SK-N-SH (cell line): ENCODE measurements at regions not wholly inside any gene's neighbourhood (a gene's known extent, or its start where the extent isn't known, plus 50 kb on each side); places are given as distances from the start of the nearest gene placed in this dataset.

Experiments
- CTCF ChIA-PET: fragments of 300-600, 350-600 bp; formaldehyde crosslinking; extraction: SDS; loops from one replicate; lab custom pipeline; 2021; lab: Yijun Ruan, JAX
- POLR2A ChIA-PET: fragments of 350-600 bp; sonication (Branson Sonifier 250); formaldehyde crosslinking; extraction: SDS; loops from one replicate; lab custom pipeline; 2020; ENCODE audit warnings: antibody characterized with exemption, inconsistent platforms; lab: Yijun Ruan, JAX
- DNase-seq: peaks from one replicate; pipeline ENCODE4 v3.0.0; 2012
- H2AFZ ChIP-seq: fragments of 200-600 bp; sonication (generic); 2 replicates; pipeline ENCODE4 v1.8.1; 2016; ENCODE audit warnings: antibody characterized with exemption, mild to moderate bottlenecking, low read depth
- H3F3A ChIP-seq: fragments of 200-600 bp; sonication (generic); replicated peaks from 2 replicates; pipeline ENCODE3; 2016; ENCODE audit warnings: antibody characterized with exemption, mild to moderate bottlenecking; ENCODE audit not compliant: insufficient read depth
- H3K27ac ChIP-seq, 2 experiments: fragments of 200-500 bp in 1 of 2; fragments of 200-600 bp in 1 of 2; sonication (Bioruptor generic) in 1 of 2; sonication (generic), shearing (Covaris generic) in 1 of 2; 2 replicates each; pipeline versions ENCODE4 v1.5.1 to v1.6.1; 2014 to 2016; ENCODE audit warnings: low read depth in 2 of 2, inconsistent platforms in 1 of 2, low read length in 1 of 2, mild to moderate bottlenecking in 1 of 2, mixed read lengths in 1 of 2
- H3K27me3 ChIP-seq: fragments of 200-600 bp; sonication (generic), shearing (Covaris generic); 2 replicates; pipeline ENCODE4 v1.6.1; 2016; ENCODE audit warnings: mixed run types; ENCODE audit not compliant: insufficient read depth
- H3K36me3 ChIP-seq, 2 experiments: fragments of 200-500 bp in 1 of 2; fragments of 200-600 bp in 1 of 2; sonication (Bioruptor generic) in 1 of 2; sonication (generic) in 1 of 2; replicated peaks in 1 of 2; 2 replicates each; pipeline versions ENCODE3 to v1.5.1; 2014 to 2016; ENCODE audit warnings: low read length in 1 of 2, mild to moderate bottlenecking in 1 of 2; ENCODE audit not compliant: insufficient read depth in 2 of 2, control insufficient read depth in 1 of 2
- H3K4me1 ChIP-seq, 2 experiments: fragments of 200-500 bp in 1 of 2; fragments of 200-600 bp in 1 of 2; sonication (Bioruptor generic) in 1 of 2; sonication (generic), shearing (Covaris generic) in 1 of 2; 2 replicates each; pipeline versions ENCODE4 v1.5.1 to v1.6.1; 2014 to 2016; ENCODE audit warnings: low read depth in 1 of 2, low read length in 1 of 2, mixed run types in 1 of 2; ENCODE audit not compliant: insufficient read depth in 2 of 2, control insufficient read depth in 1 of 2
- H3K4me2 ChIP-seq: fragments of 200-600 bp; sonication (generic), shearing (Covaris generic); 2 replicates; pipeline ENCODE4 v1.6.1; 2017; ENCODE audit warnings: mixed run types
- H3K4me3 ChIP-seq, 2 experiments: fragments of 200-500 bp in 1 of 2; fragments of 200-600 bp in 1 of 2; sonication (Bioruptor generic) in 1 of 2; sonication (generic), shearing (Covaris generic) in 1 of 2; 2 replicates each; pipeline versions ENCODE4 v1.5.1 to v1.8.1; 2014 to 2016; ENCODE audit warnings: low read depth in 2 of 2, inconsistent platforms in 1 of 2, low read length in 1 of 2, mild to moderate bottlenecking in 1 of 2, mixed read lengths in 1 of 2, moderate library complexity in 1 of 2
- H3K79me2 ChIP-seq: fragments of 200-600 bp; sonication (generic); 2 replicates; pipeline ENCODE4 v1.8.1; 2017; ENCODE audit warnings: mild to moderate bottlenecking; ENCODE audit not compliant: insufficient read depth
- H3K9ac ChIP-seq: fragments of 200-600 bp; sonication (generic); 2 replicates; pipeline ENCODE4 v1.6.1; 2017; ENCODE audit warnings: mixed run types
- H3K9me2 ChIP-seq: fragments of 200-600 bp; sonication (generic); 2 replicates; pipeline ENCODE4 v1.6.1; 2017; ENCODE audit warnings: mixed run types
- H3K9me3 ChIP-seq: fragments of 200-600 bp; sonication (generic); 2 replicates; pipeline ENCODE4 v1.6.1; 2017; ENCODE audit warnings: mixed run types, mild to moderate bottlenecking, moderate library complexity
- H4K20me1 ChIP-seq: fragments of 200-600 bp; sonication (generic); 2 replicates; pipeline ENCODE4 v1.6.1; 2017; ENCODE audit warnings: mild to moderate bottlenecking, mixed run types; ENCODE audit not compliant: insufficient read depth
- ELF1 ChIP-seq: IDR thresholded peaks from 2 replicates; pipeline ENCODE4 v1.4.0; 2012
- GABPA ChIP-seq: IDR thresholded peaks from 2 replicates; pipeline ENCODE4 v1.4.0; 2012; ENCODE audit warnings: low read depth, mild to moderate bottlenecking
- GATA2 ChIP-seq: sonication (generic); formaldehyde crosslinking; IDR thresholded peaks from 2 replicates; pipeline ENCODE4 v1.5.0; 2020; ENCODE audit warnings: mild to moderate bottlenecking, missing genetic modification reagents
- MEF2A ChIP-seq: IDR thresholded peaks from 2 replicates; pipeline ENCODE4 v1.4.0; 2012; ENCODE audit warnings: low read depth, borderline replicate concordance
- MXI1 ChIP-seq: IDR thresholded peaks from 2 replicates; pipeline ENCODE4 v1.6.1; 2012; ENCODE audit warnings: mild to moderate bottlenecking, low read depth, low read length, improper control_type of control experiment
- NFIC ChIP-seq: IDR thresholded peaks from 2 replicates; pipeline ENCODE4 v1.4.0; 2012; ENCODE audit warnings: borderline replicate concordance
- NRF1 ChIP-seq: IDR thresholded peaks from 2 replicates; pipeline ENCODE4 v1.6.1; 2012; ENCODE audit warnings: low read depth, mild to moderate bottlenecking, low read length
- RAD21 ChIP-seq: IDR thresholded peaks from 2 replicates; pipeline ENCODE4 v1.6.1; 2012; ENCODE audit warnings: mild to moderate bottlenecking, low read length
- RCOR1 ChIP-seq: fragments of 150-350 bp; IDR thresholded peaks from 2 replicates; pipeline ENCODE4 v1.6.1; 2017; ENCODE audit warnings: antibody characterized with exemption, low read length
- RFX5 ChIP-seq: IDR thresholded peaks from 2 replicates; pipeline ENCODE4 v1.6.1; 2012; ENCODE audit warnings: mild to moderate bottlenecking, improper control_type of control experiment, low read length
- SMC3 ChIP-seq: IDR thresholded peaks from 2 replicates; pipeline ENCODE4 v1.6.1; 2012; ENCODE audit warnings: low read depth, low read length, improper control_type of control experiment
- TAF1 ChIP-seq: IDR thresholded peaks from 2 replicates; pipeline ENCODE4 v1.6.1; 2012; ENCODE audit warnings: low read depth, mild to moderate bottlenecking, low read length, moderate library complexity, borderline replicate concordance
- TCF12 ChIP-seq: IDR thresholded peaks from 2 replicates; pipeline ENCODE4 v1.4.0; 2012
- TEAD4 ChIP-seq: IDR thresholded peaks from 2 replicates; pipeline ENCODE4 v1.4.0; 2012; ENCODE audit warnings: mild to moderate bottlenecking, borderline replicate concordance; ENCODE audit not compliant: insufficient read depth
- YY1 ChIP-seq: IDR thresholded peaks from 2 replicates; pipeline ENCODE4 v1.4.0; 2012; ENCODE audit warnings: low read depth, mild to moderate bottlenecking
- WGBS: methylation state at CpG from one replicate; pipeline ENCODE4 v1.1.6; 2017; ENCODE audit warnings: low lambda C conversion rate; 5-methylcytosine and 5-hydroxymethylcytosine counted together
- TF ChIP-seq, protein P1 (sequence below): fragments of 150-350 bp; IDR thresholded peaks from 2 replicates; pipeline ENCODE4 v1.6.1; 2017; ENCODE audit warnings: antibody characterized with exemption, low read length, low read depth, borderline replicate concordance
- TF ChIP-seq, protein P2 (sequence below): IDR thresholded peaks from 2 replicates; pipeline ENCODE4; 2012
- TF ChIP-seq, protein P3 (sequence below): IDR thresholded peaks from 2 replicates; pipeline ENCODE4 v1.4.0; 2012; ENCODE audit warnings: low read depth, borderline replicate concordance
- TF ChIP-seq, protein P4 (sequence below): IDR thresholded peaks from 2 replicates; pipeline ENCODE4 v1.6.1; 2012; ENCODE audit warnings: mild to moderate bottlenecking, low read depth, low read length, moderate library complexity
- TF ChIP-seq, protein P5 (sequence below): fragments of 200-600 bp; sonication (generic); IDR thresholded peaks from 2 replicates; pipeline ENCODE4 v1.6.1; 2017; ENCODE audit warnings: antibody characterized with exemption, mild to moderate bottlenecking, moderate library complexity

DNA sequence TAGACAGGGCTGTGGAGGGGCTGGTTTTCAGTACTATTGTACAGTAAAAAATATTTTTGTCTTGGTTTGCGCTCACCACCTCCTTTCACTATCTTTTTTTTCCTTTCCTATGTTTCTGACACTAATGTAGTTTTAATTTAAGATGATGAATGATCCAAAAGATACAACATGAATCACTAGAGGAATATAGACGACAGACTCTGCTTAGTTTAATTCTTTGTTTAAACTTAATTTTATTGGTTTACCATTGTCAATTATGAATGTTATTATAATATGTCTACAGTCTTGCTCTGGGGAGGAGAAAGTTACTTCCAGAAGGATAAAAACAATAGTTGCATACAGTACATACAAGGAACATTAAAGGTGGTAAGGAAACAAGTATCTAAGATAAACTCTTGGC is 682.4 kb upstream of the ADGRL4 start:
- Histone ChIP-seq H3K9me3 (0 out of 2 replicates have a peak, but pooled peaks cover 3% of the 10 kb centered on the region), H3K27me3 (no peaks in the 10 kb centered on the region), H3K4me2 (no peak overlapping the region), H4K20me1 (no peaks in the 10 kb centered on the region), H3K9ac (no peak overlapping the region), H2AFZ (no peak overlapping the region), H3K4me1 (no peaks in the 10 kb centered on the region), H3K4me3 (no peak overlapping the region), H3K79me2 (no peaks in the 10 kb centered on the region), H3F3A (no peaks in the 10 kb centered on the region), H3K27ac (no peak overlapping the region), H3K36me3 (no peaks in the 10 kb centered on the region), H3K9me2 (0 out of 2 replicates have a peak, but pooled peaks cover 4% of the 10 kb centered on the region)
- TF ChIP-seq NFIC (no peak), MEF2A (no peak), RCOR1 (no peak), RAD21 (no peak), TEAD4 (no peak), TCF12 (no peak), GATA2 (CRISPR knock-in tag) (no peak), MXI1 (no peak), ELF1 (no peak), NRF1 (no peak)
- TF ChIP-seq, protein P1, sequence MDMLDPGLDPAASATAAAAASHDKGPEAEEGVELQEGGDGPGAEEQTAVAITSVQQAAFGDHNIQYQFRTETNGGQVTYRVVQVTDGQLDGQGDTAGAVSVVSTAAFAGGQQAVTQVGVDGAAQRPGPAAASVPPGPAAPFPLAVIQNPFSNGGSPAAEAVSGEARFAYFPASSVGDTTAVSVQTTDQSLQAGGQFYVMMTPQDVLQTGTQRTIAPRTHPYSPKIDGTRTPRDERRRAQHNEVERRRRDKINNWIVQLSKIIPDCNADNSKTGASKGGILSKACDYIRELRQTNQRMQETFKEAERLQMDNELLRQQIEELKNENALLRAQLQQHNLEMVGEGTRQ: no peak
- TF ChIP-seq, protein P2, sequence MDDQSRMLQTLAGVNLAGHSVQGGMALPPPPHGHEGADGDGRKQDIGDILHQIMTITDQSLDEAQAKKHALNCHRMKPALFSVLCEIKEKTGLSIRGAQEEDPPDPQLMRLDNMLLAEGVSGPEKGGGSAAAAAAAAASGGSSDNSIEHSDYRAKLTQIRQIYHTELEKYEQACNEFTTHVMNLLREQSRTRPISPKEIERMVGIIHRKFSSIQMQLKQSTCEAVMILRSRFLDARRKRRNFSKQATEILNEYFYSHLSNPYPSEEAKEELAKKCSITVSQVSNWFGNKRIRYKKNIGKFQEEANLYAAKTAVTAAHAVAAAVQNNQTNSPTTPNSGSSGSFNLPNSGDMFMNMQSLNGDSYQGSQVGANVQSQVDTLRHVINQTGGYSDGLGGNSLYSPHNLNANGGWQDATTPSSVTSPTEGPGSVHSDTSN: no peak
- TF ChIP-seq, protein P3, sequence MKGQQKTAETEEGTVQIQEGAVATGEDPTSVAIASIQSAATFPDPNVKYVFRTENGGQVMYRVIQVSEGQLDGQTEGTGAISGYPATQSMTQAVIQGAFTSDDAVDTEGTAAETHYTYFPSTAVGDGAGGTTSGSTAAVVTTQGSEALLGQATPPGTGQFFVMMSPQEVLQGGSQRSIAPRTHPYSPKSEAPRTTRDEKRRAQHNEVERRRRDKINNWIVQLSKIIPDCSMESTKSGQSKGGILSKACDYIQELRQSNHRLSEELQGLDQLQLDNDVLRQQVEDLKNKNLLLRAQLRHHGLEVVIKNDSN: no peak
- no peak for DNase-seq
- ChIA-PET CTCF (no interaction called here), POLR2A (no interaction called here)
- 59% methylated on average over 2 of the region's 2 CpGs for WGBS

DNA sequence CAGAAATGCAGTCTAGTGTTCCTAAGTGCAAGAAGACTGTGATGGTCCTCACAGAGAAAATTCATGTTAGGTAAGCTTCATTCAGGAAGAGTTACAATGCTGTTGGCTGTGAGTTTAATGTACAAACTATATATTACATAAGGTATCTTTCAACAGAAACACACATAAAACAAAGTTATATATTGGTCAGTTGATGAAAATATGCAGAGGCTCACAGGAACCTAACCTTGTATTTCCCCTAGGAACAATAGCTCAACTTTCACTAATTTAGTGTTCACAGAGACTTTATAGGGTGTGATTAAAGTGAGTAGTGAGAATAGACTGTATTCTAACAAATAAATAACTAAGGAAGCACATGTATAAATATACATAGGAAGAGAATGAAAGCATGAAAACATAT is 676.9 kb upstream of the ADGRL4 start:
- H3K4me3 ChIP-seq: no peak overlapping the region
- ChIA-PET POLR2A (no interaction called here), CTCF (interaction anchor here (0.8 to 1.0 kb wide), 2 partner anchors 64 to 186 kb away, joined by 3 read pairs; no protein-coding TSS in a partner anchor)
- H3K9me2 ChIP-seq: no peaks in the 10 kb centered on the region
- no peaks in the 10 kb centered on the region for H3K4me1 ChIP-seq
- 0 out of 2 replicates have a peak, but pooled peaks cover 10% of the 10 kb centered on the region for H3K9me3 ChIP-seq
- H3F3A ChIP-seq: no peaks in the 10 kb centered on the region
- no peaks in the 10 kb centered on the region for H3K27me3 ChIP-seq
- DNase-seq: no peak
- no peaks in the 10 kb centered on the region for H3K79me2 ChIP-seq
- H4K20me1 ChIP-seq: no peaks in the 10 kb centered on the region
- no peak overlapping the region for H2AFZ ChIP-seq
- no peak overlapping the region for H3K27ac ChIP-seq
- H3K36me3 ChIP-seq: no peaks in the 10 kb centered on the region
- no peak overlapping the region for H3K4me2 ChIP-seq
- H3K9ac ChIP-seq: no peak overlapping the region
- TF ChIP-seq RFX5 (no peak), TAF1 (no peak), NFIC (no peak), NRF1 (no peak), SMC3 (no peak), GABPA (no peak), ELF1 (no peak), YY1 (no peak), RCOR1 (no peak), RAD21 (no peak)
- TF ChIP-seq, protein P4, sequence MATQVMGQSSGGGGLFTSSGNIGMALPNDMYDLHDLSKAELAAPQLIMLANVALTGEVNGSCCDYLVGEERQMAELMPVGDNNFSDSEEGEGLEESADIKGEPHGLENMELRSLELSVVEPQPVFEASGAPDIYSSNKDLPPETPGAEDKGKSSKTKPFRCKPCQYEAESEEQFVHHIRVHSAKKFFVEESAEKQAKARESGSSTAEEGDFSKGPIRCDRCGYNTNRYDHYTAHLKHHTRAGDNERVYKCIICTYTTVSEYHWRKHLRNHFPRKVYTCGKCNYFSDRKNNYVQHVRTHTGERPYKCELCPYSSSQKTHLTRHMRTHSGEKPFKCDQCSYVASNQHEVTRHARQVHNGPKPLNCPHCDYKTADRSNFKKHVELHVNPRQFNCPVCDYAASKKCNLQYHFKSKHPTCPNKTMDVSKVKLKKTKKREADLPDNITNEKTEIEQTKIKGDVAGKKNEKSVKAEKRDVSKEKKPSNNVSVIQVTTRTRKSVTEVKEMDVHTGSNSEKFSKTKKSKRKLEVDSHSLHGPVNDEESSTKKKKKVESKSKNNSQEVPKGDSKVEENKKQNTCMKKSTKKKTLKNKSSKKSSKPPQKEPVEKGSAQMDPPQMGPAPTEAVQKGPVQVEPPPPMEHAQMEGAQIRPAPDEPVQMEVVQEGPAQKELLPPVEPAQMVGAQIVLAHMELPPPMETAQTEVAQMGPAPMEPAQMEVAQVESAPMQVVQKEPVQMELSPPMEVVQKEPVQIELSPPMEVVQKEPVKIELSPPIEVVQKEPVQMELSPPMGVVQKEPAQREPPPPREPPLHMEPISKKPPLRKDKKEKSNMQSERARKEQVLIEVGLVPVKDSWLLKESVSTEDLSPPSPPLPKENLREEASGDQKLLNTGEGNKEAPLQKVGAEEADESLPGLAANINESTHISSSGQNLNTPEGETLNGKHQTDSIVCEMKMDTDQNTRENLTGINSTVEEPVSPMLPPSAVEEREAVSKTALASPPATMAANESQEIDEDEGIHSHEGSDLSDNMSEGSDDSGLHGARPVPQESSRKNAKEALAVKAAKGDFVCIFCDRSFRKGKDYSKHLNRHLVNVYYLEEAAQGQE: no peak
- TF ChIP-seq, protein P2: no peak
- TF ChIP-seq, protein P5, sequence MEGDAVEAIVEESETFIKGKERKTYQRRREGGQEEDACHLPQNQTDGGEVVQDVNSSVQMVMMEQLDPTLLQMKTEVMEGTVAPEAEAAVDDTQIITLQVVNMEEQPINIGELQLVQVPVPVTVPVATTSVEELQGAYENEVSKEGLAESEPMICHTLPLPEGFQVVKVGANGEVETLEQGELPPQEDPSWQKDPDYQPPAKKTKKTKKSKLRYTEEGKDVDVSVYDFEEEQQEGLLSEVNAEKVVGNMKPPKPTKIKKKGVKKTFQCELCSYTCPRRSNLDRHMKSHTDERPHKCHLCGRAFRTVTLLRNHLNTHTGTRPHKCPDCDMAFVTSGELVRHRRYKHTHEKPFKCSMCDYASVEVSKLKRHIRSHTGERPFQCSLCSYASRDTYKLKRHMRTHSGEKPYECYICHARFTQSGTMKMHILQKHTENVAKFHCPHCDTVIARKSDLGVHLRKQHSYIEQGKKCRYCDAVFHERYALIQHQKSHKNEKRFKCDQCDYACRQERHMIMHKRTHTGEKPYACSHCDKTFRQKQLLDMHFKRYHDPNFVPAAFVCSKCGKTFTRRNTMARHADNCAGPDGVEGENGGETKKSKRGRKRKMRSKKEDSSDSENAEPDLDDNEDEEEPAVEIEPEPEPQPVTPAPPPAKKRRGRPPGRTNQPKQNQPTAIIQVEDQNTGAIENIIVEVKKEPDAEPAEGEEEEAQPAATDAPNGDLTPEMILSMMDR: no peak
